MM.1S (cell line): ENCODE measurements at regions not wholly inside any gene's neighbourhood (a gene's known extent, or its start where the extent isn't known, plus 50 kb on each side); places are given as distances from the start of the nearest gene placed in this dataset.

ENCODE experiments used
- CTCF ChIP-seq: fragments of 300-600 bp; sonication (generic); IDR thresholded peaks from 2 replicates; pipeline ENCODE4 v1.5.1; 2016; ENCODE audit warnings: antibody characterized with exemption, low read length, mixed read lengths
- EZH2 ChIP-seq: fragments of 300-600 bp; sonication (generic); optimal IDR thresholded peaks from 2 replicates; pipeline ENCODE3; 2017; ENCODE audit warnings: low read depth, mild to moderate bottlenecking, antibody characterized with exemption, low read length, mixed read lengths

GRCh38 chr15:93188236-93188635, 99.2 kb upstream of the RGMA start:
- TF ChIP-seq CTCF (no peak), EZH2 (no peak)
